Activated CD4-positive, alpha-beta T cell treated with anti-CD3 and anti-CD28 coated beads for 48 hours (primary cell): ENCODE measurements at regions not wholly inside any gene's neighbourhood (a gene's known extent, or its start where the extent isn't known, plus 50 kb on each side); places are given as distances from the start of the nearest gene placed in this dataset.
"Not testable (repeated sequence)": the region's sequence is repeated elsewhere in the genome, so short reads cannot be mapped to it uniquely, and the experiment has no call there.

Source experiments
- DNase-seq: peaks from one replicate; pipeline ENCODE4 v3.0.0-alpha.2; 2020

GRCh38 chr16:79912592-79913310 lies 312.2 kb upstream of the MAF start:
- no peak for DNase-seq

- no peak for DNase-seq
These were observed 311.1 kb upstream of the MAF start for GRCh38 chr16:79911660-79912059.

DNA sequence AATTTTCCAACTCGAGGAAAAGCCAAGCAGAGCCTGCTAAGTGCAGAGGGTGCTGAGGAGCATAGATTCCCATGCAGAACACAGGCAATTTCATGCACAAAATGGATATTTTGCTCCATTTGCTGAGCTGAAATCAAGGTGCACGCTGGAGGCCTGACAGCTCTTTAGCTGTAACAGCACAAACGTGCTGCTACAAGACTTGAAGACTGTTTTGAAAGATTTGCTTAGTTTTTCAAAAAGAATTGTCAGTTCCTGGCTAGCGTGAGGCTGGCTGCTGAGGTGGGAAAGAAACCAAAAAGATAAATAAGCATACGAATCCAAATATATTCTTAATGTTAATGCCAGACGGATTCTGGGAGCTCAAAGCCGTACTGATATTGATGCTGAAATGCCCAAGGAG lies 309.0 kb upstream of the MAF start:
- DNase-seq, result no peak

- DNase-seq, result no peak
These were observed 302.9 kb upstream of the MAF start for GRCh38 chr16:79903471-79903870.

DNA sequence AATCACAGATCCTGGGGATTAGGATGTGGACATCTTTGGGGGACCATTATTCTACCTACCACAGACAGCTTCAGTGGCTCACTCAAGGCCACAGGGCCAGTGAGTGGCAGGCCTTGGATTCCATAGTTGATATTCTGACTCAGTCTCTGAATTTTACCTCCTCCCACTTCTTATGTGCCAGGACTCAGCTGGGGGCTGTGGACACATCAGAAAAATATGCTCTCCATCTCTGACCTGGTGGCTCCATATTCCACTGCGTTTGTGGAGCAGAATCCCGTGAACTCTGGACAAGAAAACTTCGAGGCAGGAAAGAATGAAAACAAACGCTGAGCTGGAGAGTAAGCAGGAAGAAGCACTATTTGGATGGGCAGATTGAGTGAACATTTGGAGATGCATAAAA lies 301.8 kb upstream of the MAF start:
- no peak for DNase-seq

DNA sequence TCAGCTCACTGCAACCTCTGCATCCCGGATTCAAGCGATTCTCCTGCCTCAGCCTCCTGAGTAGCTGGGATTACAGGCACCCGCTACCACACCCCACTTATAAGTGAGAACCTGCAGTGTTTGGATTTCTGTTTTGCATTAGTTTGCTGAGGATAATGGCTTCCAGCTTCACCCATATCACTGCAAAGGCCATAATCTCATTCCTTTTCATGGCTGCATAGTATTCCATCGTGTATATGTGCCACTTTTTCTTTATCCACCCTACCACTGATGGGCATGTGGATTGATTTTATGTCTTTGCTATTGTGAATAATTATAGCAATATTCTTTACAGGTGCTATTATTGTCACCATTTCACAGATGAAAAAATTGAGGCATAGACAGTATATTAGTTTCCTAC lies 301.0 kb upstream of the MAF start:
- no peak for DNase-seq

- no peak for DNase-seq
These were observed 299.2 kb upstream of the MAF start for GRCh38 chr16:79899716-79900115.

GRCh38 chr16:79899316-79899715 lies 298.8 kb upstream of the MAF start:
- no peak for DNase-seq

DNA sequence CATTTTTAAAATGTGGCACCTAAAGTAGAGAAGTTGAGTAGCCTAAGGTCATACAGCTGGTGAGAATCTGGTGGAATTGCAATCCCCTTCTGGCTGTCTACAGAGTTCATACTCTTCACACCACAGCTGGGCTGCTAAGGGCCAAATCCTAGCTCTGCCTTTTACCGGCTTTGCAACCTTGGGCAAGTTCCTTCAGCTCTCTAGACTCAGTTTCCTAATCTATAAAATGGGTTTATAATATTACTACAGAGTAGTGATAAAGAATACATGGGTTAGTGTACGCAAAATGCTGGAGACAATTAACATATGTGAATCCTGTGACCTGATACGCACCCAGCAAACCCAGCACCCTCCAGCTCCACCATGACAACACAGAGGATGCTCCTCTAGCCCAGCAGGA lies 298.2 kb upstream of the MAF start:
- DNase-seq, result no peak

DNA sequence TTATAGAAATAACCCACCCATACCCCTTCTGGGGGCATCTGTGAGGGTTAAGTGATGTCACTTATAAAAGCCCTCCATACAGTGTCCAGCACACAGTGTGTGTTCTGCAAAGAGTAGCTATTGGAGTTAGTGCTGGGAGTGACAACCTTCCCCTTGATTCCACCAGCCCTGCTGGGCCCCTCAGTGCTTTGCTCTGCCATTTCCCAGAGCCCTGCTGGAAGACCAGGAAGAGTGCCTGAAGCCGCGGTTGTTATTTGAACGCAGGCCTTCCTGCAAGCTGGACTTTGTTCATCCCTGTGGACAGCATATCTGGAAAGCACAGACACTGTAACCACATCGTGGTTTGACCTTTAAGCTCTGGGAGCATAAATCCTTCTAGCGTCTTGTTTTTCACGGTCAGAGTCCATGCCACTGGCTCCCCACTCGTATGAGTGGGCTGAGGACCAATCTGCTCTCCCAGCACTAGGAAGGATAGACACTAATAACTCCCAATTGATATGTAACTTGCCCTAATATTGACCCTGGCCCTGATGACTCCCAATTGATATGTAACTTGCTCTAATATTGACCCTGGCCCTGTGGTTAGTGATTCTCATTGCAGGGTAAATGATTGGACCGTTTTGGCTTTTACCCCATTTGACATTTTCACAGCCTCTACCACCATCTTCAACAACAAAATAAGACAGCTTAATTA lies 297.1 kb upstream of the MAF start:
- no peak for DNase-seq

- no peak for DNase-seq
These were observed 296.5 kb upstream of the MAF start for GRCh38 chr16:79897104-79897452.

DNA sequence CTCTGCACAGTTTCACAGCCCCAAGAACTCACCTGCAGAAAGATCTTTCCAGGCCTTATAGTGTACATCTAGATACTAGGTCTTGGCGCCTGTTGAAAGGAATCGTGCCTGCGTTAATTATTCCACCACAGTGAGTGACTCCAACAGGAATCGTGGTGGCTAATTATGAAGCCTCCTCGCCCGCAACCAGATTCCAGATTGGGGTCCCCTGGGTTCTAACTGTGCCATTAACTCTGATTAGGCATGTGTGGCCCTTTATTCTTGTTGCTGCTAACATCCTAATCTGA lies 295.3 kb upstream of the MAF start:
- DNase-seq, result no peak

DNA sequence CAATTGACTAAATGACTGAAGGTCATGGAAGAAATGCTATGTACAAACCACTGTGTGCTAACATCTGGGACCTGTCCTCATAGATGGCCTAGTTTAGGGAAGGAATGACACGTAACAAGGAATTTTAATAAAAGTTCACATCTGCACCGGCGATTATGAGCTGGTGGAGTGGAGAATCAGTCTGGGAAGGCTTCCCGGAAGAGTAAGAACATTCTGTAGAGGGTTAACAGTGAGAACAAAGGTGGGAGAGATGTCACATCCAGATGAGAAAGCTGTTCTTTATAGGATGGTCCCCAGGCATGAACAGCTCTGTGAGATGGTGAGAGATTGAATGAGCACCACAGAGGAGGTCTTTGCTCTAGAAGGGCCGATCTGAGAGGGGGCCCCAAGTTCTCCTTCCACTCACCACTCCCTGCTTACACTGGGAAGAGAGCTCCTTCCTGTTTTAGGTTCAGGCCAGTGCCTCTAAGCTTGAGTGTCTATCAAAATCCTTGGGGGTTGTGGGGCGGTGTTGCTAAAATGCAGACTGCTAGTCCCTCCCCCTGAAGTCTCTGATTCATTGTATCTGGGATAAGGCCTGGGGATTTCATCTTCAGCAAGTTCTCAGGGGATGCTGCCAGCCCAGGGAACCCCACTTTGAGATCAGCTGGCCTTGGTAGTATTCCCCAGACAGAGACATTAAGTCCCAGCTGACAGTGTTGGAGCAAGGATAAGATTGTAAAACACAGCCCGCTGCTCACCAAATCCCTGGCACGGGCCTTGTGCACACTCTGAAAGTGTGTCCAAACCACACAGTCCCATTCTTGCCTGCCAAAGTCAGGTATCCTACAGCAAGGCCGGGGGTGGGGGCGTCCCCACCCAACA lies 294.7 kb upstream of the MAF start:
- no peak for DNase-seq

- DNase-seq, result no peak
These were observed 292.9 kb upstream of the MAF start for GRCh38 chr16:79893445-79893844.

DNA sequence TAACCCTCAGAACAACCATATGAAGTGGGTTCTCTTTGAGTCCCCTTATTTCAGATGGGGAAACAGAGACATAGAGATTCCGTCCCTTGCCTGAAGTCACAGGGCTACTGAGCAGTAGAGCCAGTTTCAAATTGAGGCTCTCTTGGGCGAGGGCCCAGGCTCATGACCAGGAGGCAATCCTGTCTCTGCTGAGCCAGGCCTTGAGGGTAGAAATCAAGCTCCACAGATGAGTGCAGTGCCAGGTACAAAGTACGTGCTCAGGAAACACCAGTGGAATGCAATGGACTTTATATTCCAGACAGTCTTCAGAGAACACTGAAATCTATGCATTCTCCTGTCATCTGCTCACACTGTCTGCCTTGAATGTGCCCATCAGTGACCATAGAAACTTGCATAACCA lies 291.7 kb upstream of the MAF start:
- DNase-seq, result no peak

DNA sequence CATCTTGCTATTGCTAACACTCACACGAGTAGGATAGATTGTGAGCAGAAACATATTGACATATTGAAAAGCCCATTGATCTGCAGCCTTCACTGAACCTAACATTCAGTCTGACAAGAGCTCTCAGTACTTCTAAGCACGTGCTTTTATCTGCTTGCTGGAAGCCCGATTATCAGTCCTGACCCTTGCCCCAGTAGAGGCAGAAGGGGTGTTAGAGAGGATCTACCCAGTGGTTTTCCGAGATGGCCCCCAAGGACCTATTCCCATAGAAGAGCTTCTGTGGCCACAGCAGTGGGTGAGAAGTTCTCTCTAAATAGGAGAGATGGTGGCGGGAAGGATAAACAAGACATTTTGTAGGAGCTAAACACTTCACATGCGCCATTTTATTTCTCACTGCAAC lies 290.9 kb upstream of the MAF start:
- DNase-seq, result no peak

DNA sequence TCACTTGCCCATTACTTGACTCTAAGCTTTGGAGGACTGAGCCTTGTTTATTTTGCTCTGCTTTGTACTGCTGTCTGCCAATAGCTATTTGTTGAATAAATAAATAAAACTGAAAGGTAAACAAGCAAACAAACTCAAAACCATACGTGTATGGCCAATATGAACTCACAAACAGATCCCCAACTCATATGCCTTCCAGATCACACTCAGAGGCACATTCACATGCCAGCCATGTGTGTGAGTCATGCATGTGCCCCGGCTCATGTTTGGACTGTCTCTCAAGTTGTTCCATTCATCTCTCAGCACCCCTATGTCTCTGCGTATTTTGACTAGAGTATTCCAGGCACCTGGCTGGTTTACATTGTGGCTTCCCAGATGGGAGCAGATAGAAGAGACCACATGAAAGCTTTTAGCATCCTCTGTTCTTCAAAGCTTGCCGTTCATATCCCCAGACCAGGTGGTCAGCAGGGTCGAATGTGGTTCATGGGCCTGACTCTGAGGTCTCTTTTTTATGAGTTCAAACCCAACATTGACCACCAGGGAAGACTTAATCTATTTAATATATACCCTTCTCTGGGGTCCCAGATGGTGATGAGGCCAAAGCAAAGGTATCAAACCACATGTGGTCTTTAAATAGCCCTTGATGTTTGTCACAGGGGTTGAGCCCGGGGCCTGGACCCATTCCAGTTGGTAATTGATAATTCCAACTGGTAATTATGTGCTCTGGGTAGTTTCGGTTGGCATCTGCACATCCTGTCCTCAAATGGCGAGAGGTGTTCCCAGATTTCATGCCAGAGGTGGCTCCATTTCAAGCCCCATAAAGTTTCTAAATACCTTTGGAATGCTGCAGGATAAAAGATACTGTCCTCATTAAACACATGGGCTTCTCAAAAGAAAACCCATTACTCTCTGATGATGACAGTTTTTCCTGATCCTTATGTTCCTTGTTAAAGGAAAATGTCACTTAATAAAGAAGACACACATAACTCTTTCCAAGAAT lies 287.3 kb upstream of the MAF start:
- DNase-seq, result no peak

DNA sequence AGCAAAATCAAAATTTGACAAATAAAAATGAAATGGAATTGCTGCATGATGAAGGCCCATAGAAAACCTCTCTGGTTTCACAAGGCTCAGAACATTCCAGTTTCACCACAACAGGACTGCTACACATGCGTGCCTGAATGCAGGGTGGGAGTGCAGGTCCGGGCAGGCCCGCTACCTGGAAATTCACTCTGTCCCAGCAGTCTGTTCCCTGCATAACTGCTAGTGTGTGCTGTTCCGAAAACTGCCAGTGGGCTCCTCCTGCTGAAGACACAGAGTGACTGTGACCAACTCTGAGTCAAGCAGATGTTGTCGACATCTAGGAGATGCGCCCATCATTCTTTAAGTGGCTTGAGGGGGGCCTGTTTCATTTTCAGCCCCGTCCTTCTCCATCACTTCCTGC lies 284.8 kb upstream of the MAF start:
- DNase-seq, result no peak

- DNase-seq, result no peak
These were observed 283.0 kb upstream of the MAF start for GRCh38 chr16:79883494-79883893.

DNA sequence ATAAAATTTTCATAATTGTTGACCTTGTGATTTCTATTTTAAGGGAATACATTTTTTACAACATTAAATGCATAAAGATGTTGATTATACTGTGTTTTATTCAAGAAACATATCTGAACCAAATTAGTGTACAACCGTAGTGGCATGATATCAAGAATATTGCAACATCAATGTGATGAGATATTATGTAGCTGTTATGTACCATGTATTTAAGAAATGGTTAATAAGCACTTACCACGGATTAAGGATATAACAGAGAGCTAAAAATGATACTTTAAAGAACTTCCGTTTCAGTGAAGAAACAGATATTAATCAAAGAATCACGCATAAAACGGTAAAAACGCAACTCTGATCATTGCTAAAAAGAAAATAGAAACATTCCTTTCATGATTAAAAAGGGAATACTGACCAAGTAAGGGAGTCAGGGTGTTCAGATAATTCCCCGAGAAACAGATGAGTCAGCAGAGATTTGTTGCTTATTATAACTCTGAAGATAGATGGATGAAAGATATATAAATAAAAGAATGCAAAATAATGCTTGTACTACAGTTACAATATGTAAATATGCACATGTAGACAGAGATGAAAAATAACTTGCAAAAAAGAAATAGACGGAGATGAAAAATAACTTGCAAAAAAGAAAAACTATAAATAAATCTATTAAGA lies 281.9 kb upstream of the MAF start:
- DNase-seq, result no peak

DNA sequence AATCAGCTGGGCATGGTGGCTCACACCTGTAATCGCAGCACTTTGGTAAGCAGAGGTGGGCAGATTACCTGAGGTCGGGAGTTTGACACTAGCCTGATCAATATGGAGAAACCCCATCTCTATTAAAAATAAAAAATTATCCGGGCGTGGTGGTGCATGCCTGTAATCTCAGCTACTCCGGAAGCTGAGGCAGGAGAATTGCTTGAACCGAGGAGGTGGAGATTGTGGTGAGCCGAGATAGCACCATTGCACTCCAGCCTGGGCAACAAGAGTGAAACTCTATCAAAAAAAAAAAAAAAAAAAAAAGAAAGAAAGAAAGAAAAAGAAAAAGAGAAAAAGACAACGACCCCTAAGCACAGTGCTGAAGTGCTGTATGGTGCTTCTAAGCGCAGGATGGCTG lies 280.6 kb upstream of the MAF start:
- not testable (repeated sequence) for DNase-seq

DNA sequence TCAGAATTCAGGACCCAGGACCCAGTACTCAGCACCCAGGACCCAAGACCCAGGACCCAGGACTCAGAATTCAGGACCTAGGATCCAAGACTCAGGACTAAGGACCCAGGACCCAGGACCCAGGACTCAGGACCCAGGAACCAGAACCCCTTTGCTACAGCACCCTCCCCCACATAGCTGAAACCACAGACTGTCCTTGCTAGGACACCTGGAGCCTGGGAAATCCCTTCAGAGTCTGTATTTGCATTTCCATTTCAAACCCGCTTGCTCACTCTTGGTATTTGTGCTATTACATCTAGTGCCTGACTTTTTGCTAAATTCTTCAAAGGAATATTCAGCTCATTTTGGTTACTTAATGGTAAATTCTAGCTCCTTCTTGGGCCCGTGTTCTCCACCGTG lies 275.8 kb upstream of the MAF start:
- no peak for DNase-seq
